ENCODE measurements at regions not wholly inside any gene's neighbourhood (a gene's known extent, or its start where the extent isn't known, plus 50 kb on each side); places are given as distances from the start of the nearest gene placed in this dataset.

DNA sequence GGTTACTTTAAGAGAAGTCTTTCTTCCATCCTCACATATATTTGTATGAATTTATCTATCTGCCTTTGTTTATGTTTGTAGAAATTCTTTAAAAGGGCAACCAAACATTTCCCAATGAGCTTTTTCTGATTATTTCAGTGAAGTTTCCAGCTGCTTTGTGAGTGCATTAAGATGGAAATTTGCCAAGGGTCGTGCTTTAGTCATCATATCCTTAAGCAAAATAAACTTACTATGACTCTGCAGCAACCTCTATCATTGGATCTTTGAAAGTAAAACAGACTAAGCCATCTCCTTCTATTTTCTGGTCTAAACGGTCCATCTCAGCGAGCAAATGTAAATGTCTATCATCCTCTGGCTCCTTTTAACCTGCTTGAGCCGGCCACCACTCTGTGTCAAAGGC lies 489.3 kb downstream of the SOX11 start:
- no peak overlapping the region for H3K4me3 ChIP-seq (replicated peaks in 1 of 2; ENCODE audit: low read depth in 1 of 2, low read length in 2 of 2)
- no peaks in the 10 kb centered on the region for H3K9me2 ChIP-seq (ENCODE audit: insufficient read depth)
- H3K9ac ChIP-seq (ENCODE audit: low read length) = no peak overlapping the region
- intact Hi-C loops (cut with micrococcal nuclease) = no loop called here
- peaks cover 5 to 16% of the 10 kb centered on the region in 2 experiments; a peak in 2 of 4 replicates for H3K9me3 ChIP-seq (ENCODE audit: control insufficient read depth in 1 of 2, insufficient read depth in 1 of 2, low read depth in 1 of 2, low read length in 2 of 2)
- no peaks in the 10 kb centered on the region for H3K36me3 ChIP-seq (ENCODE audit: control insufficient read depth in 1 of 2, insufficient read depth in 2 of 2, low read length in 2 of 2)
- H2AFZ ChIP-seq (ENCODE audit: low read depth, low read length, poor library complexity, severe bottlenecking) = no peak overlapping the region
- ChIA-PET CTCF (no interaction called here), POLR2A (no interaction called here), RAD21 (ENCODE audit: low non-redundant PET in 1 of 2, low total read pairs in 2 of 2, uncharacterized antibody in 2 of 2, unreplicated experiment in 2 of 2) (no interaction called here)
- H3K27me3 ChIP-seq (ENCODE audit: insufficient read depth, low read length) = no peaks in the 10 kb centered on the region
- no peak overlapping the region for H3K4me2 ChIP-seq (ENCODE audit: low read length)
- DNase-seq (ENCODE audit: low read depth, low spot score) = no peak
- no peak for ATAC-seq
- BruUV-seq (replicated peaks) = no TSS peak
- H3K79me2 ChIP-seq (ENCODE audit: insufficient read depth, low read length) = no peaks in the 10 kb centered on the region
- H4K20me1 ChIP-seq (ENCODE audit: insufficient read depth) = no peaks in the 10 kb centered on the region
- no peak for TF ChIP-seq EZH2 (IDR thresholded peaks at IDR 0.05)
- TF ChIP-seq, protein P1, sequence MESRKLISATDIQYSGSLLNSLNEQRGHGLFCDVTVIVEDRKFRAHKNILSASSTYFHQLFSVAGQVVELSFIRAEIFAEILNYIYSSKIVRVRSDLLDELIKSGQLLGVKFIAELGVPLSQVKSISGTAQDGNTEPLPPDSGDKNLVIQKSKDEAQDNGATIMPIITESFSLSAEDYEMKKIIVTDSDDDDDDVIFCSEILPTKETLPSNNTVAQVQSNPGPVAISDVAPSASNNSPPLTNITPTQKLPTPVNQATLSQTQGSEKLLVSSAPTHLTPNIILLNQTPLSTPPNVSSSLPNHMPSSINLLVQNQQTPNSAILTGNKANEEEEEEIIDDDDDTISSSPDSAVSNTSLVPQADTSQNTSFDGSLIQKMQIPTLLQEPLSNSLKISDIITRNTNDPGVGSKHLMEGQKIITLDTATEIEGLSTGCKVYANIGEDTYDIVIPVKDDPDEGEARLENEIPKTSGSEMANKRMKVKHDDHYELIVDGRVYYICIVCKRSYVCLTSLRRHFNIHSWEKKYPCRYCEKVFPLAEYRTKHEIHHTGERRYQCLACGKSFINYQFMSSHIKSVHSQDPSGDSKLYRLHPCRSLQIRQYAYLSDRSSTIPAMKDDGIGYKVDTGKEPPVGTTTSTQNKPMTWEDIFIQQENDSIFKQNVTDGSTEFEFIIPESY (IDR thresholded peaks at IDR 0.05; ENCODE audit: extremely low read depth, insufficient replicate concordance, low read length) = no peak
- TF ChIP-seq RAD21 (IDR thresholded peaks at IDR 0.05; ENCODE audit: low read depth) = no peak
- TF ChIP-seq SRF (IDR thresholded peaks at IDR 0.05; ENCODE audit: low read depth) = no peak
- no peak for TF ChIP-seq YY1 (IDR thresholded peaks at IDR 0.05; ENCODE audit: extremely low read depth, insufficient replicate concordance, low read depth, low read length)
- TF ChIP-seq ZNF274 (IDR thresholded peaks at IDR 0.05; ENCODE audit: low read depth, low read length) = no peak
- no peak for TF ChIP-seq EGR1 (IDR thresholded peaks at IDR 0.05; ENCODE audit: low read depth)
- TF ChIP-seq FOSL1 (IDR thresholded peaks at IDR 0.05; ENCODE audit: low read depth) = no peak
- TF ChIP-seq SP1 (IDR thresholded peaks at IDR 0.05; ENCODE audit: low read depth) = no peak
- TF ChIP-seq, protein P2, sequence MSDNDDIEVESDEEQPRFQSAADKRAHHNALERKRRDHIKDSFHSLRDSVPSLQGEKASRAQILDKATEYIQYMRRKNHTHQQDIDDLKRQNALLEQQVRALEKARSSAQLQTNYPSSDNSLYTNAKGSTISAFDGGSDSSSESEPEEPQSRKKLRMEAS (IDR thresholded peaks at IDR 0.05) = no peak
- TF ChIP-seq, protein P3, sequence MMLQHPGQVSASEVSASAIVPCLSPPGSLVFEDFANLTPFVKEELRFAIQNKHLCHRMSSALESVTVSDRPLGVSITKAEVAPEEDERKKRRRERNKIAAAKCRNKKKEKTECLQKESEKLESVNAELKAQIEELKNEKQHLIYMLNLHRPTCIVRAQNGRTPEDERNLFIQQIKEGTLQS (IDR thresholded peaks at IDR 0.05) = no peak
- H3K4me1 ChIP-seq (ENCODE audit: control insufficient read depth in 1 of 2, insufficient read depth in 2 of 2, low read length in 2 of 2) = no peaks in the 10 kb centered on the region
- no peak overlapping the region for H3K27ac ChIP-seq (ENCODE audit: low read depth, low read length)

All from HCT116 (cell line).